ENCODE measurements at regions not wholly inside any gene's neighbourhood (a gene's known extent, or its start where the extent isn't known, plus 50 kb on each side); places are given as distances from the start of the nearest gene placed in this dataset.

DNA sequence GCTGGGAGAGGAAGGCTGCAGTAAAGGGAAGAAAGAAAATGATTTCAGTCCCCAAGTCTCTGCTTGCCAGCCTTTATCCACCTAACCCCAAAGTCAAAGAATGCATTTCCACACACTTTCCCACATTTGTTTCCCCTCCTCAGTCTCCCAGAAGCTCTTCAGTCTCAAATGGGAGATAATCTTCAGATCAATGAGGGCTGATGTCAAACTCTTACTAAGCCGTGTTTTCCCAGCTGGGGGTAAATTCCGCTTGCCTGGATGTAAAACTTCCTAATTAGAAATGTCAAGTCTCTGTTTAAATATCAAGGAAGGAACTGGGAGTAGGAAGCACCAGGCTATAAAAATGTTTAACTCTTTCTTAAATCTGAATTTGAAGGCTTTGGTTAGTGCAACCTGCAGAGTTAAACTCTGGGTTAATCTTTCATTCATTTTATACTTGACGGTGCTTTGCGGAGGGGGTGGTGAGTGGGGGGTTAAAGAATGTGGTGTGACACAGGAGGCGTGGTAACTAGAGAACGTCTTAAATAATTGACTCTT lies 601.4 kb upstream of the ACTRT1 start:
- H3K4me1 ChIP-seq: no peaks in the 10 kb centered on the region
- H3K9ac ChIP-seq (ENCODE audit: low read depth in 2 of 2, low read length in 2 of 2): no peak overlapping the region
- no peak overlapping the region for H3K27ac ChIP-seq
- no peaks in the 10 kb centered on the region for H3K36me3 ChIP-seq
- no peak overlapping the region for H3K4me3 ChIP-seq
- TF ChIP-seq, protein P1, sequence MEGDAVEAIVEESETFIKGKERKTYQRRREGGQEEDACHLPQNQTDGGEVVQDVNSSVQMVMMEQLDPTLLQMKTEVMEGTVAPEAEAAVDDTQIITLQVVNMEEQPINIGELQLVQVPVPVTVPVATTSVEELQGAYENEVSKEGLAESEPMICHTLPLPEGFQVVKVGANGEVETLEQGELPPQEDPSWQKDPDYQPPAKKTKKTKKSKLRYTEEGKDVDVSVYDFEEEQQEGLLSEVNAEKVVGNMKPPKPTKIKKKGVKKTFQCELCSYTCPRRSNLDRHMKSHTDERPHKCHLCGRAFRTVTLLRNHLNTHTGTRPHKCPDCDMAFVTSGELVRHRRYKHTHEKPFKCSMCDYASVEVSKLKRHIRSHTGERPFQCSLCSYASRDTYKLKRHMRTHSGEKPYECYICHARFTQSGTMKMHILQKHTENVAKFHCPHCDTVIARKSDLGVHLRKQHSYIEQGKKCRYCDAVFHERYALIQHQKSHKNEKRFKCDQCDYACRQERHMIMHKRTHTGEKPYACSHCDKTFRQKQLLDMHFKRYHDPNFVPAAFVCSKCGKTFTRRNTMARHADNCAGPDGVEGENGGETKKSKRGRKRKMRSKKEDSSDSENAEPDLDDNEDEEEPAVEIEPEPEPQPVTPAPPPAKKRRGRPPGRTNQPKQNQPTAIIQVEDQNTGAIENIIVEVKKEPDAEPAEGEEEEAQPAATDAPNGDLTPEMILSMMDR (IDR thresholded peaks at IDR 0.05): no peak
- intact Hi-C loops (cut with DNase I): no loop called here
- H3K27me3 ChIP-seq: no peaks in the 10 kb centered on the region
- no peaks in the 10 kb centered on the region for H3K9me3 ChIP-seq
- DNase-seq: no peak

GRCh38 chrX:128650326-128650725 lies 598.1 kb upstream of the ACTRT1 start:
- TF ChIP-seq, protein P1 (IDR thresholded peaks at IDR 0.05): no peak
- intact Hi-C loops (cut with DNase I): no loop called here
- H3K4me1 ChIP-seq: no peaks in the 10 kb centered on the region
- H3K36me3 ChIP-seq: no peaks in the 10 kb centered on the region
- H3K9ac ChIP-seq (ENCODE audit: low read depth in 2 of 2, low read length in 2 of 2): no peak overlapping the region
- DNase-seq: no peak
- no peak overlapping the region for H3K27ac ChIP-seq
- H3K4me3 ChIP-seq: no peak overlapping the region
- no peaks in the 10 kb centered on the region for H3K27me3 ChIP-seq
- no peaks in the 10 kb centered on the region for H3K9me3 ChIP-seq

- H3K27ac ChIP-seq: no peak overlapping the region
- H3K9me3 ChIP-seq: no peaks in the 10 kb centered on the region
- H3K4me1 ChIP-seq: no peaks in the 10 kb centered on the region
- intact Hi-C loops (cut with DNase I): no loop called here
- H3K9ac ChIP-seq (ENCODE audit: low read depth in 2 of 2, low read length in 2 of 2): no peak overlapping the region
- DNase-seq: no peak
- TF ChIP-seq, protein P1 (IDR thresholded peaks at IDR 0.05): no peak
- H3K27me3 ChIP-seq: no peaks in the 10 kb centered on the region
- no peak overlapping the region for H3K4me3 ChIP-seq
- no peaks in the 10 kb centered on the region for H3K36me3 ChIP-seq
Measured at GRCh38 chrX:128634754-128635153, 582.6 kb upstream of the ACTRT1 start.

DNA sequence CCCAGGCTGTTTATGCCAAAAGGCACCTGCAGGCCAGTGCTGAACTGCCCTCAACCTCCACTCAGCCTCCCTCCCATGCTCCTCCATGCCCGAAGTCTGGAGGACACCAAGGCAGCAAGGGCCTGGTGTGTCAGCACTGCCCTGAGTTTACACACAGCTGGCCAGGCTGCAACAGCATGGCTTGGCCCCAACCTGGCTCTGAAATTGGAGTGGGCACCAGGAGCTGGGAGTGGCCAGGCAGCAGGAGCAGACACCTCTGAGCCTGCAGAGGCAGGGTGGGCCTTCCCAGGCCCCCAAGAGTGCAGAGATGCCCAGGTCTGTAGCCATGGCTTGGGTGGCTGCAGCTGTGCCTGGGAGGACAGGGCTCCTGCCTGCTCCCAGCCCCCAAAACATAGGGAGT lies 571.2 kb upstream of the ACTRT1 start:
- intact Hi-C loops (cut with DNase I): no loop called here
- H3K27ac ChIP-seq: no peak overlapping the region
- no peaks in the 10 kb centered on the region for H3K27me3 ChIP-seq
- no peak overlapping the region for H3K9ac ChIP-seq (ENCODE audit: low read depth in 2 of 2, low read length in 2 of 2)
- H3K4me3 ChIP-seq: no peak overlapping the region
- H3K4me1 ChIP-seq: no peaks in the 10 kb centered on the region
- H3K9me3 ChIP-seq: no peaks in the 10 kb centered on the region
- no peaks in the 10 kb centered on the region for H3K36me3 ChIP-seq
- no peak for DNase-seq
- TF ChIP-seq, protein P1 (IDR thresholded peaks at IDR 0.05): no peak

GRCh38 chrX:128622296-128622695 lies 570.1 kb upstream of the ACTRT1 start:
- TF ChIP-seq, protein P1 (IDR thresholded peaks at IDR 0.05): no peak
- no peaks in the 10 kb centered on the region for H3K36me3 ChIP-seq
- no peaks in the 10 kb centered on the region for H3K9me3 ChIP-seq
- H3K27me3 ChIP-seq: no peaks in the 10 kb centered on the region
- no peak for DNase-seq
- intact Hi-C loops (cut with DNase I): no loop called here
- H3K4me1 ChIP-seq: no peaks in the 10 kb centered on the region
- no peak overlapping the region for H3K27ac ChIP-seq
- H3K4me3 ChIP-seq: no peak overlapping the region
- no peak overlapping the region for H3K9ac ChIP-seq (ENCODE audit: low read depth in 2 of 2, low read length in 2 of 2)

Data from colonic mucosa (tissue), 4 donors.